ENCODE measurements at regions not wholly inside any gene's neighbourhood (a gene's known extent, or its start where the extent isn't known, plus 50 kb on each side); places are given as distances from the start of the nearest gene placed in this dataset.

DNA sequence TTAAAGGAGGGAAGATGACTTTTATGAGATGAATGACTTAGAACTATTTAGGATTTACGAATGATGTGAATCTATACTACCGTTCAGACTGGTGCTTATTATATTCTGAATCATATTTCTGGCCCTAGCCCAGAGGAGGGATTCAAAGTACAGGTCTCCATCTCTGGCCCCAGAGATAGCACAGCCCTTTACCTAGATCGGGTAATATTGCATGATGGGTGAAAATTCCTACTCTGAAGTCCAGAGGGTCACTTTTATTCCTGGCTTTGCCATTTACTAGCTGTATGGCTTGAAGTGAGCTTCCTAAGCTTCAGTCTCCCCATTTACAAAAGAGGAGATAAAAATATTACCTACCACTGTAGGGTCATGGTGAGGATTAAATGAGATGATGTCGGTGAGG is 135.8 kb upstream of the OSR1 start:
- Histone ChIP-seq H3K4me1 (no peaks in the 10 kb centered on the region), H3K4me3 (no peak overlapping the region), H3K27ac (no peak overlapping the region), H3K27me3 (replicated peaks in 1 of 7) (peaks cover 0 to 5% (median 0%) of the 10 kb centered on the region in 7 donors), H3K36me3 (no peaks in the 10 kb centered on the region), H3K9me3 (no peaks in the 10 kb centered on the region)
- intact Hi-C loops (cut with DNase I; ENCODE audit: low total_unique reads) = no loop called here
- no peak for DNase-seq
- TF ChIP-seq POLR2A (IDR thresholded peaks at IDR 0.05) = no peak
- no peak for TF ChIP-seq POLR2AphosphoS5 (IDR thresholded peaks at IDR 0.05)
- TF ChIP-seq, protein P1, sequence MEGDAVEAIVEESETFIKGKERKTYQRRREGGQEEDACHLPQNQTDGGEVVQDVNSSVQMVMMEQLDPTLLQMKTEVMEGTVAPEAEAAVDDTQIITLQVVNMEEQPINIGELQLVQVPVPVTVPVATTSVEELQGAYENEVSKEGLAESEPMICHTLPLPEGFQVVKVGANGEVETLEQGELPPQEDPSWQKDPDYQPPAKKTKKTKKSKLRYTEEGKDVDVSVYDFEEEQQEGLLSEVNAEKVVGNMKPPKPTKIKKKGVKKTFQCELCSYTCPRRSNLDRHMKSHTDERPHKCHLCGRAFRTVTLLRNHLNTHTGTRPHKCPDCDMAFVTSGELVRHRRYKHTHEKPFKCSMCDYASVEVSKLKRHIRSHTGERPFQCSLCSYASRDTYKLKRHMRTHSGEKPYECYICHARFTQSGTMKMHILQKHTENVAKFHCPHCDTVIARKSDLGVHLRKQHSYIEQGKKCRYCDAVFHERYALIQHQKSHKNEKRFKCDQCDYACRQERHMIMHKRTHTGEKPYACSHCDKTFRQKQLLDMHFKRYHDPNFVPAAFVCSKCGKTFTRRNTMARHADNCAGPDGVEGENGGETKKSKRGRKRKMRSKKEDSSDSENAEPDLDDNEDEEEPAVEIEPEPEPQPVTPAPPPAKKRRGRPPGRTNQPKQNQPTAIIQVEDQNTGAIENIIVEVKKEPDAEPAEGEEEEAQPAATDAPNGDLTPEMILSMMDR (IDR thresholded peaks at IDR 0.05 in 8 of 11, conservative IDR thresholded peaks at IDR 0.05 in 3 of 11) = no peak
- 79 to 89% (median 82%) methylated on average over 4 of the region's 4 CpGs for WGBS, 5 donors

DNA sequence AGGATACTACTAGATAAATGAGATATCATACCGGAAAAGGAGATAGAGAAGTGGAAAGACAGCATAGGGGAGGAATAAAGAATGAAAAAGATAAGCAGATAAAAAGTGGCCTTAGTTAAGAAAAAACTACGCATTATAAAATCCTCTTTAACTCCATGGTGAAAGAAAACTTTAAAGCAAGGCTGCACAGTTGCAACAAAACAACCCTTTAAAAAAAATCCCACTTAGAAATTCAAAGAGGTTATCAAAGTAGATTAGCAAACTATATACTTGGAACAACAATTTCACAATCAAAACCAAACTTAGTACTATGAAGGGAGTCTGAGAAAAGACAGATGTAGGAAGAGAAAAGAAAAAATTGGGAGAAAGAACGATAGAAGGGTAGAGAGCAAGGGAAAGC is 133.4 kb upstream of the OSR1 start:
- Histone ChIP-seq H3K27me3 (replicated peaks in 1 of 7) (peaks cover 0 to 5% (median 0%) of the 10 kb centered on the region in 7 donors), H3K4me3 (no peak overlapping the region), H3K9me3 (no peaks in the 10 kb centered on the region), H3K36me3 (no peaks in the 10 kb centered on the region), H3K27ac (no peak overlapping the region), H3K4me1 (no peaks in the 10 kb centered on the region)
- WGBS, 5 donors = 68 to 82% (median 73%) methylated on average over 3 of the region's 3 CpGs
- TF ChIP-seq, protein P1 (IDR thresholded peaks at IDR 0.05 in 8 of 11, conservative IDR thresholded peaks at IDR 0.05 in 3 of 11) = no peak
- TF ChIP-seq POLR2AphosphoS5 (IDR thresholded peaks at IDR 0.05) = no peak
- no peak for TF ChIP-seq POLR2A (IDR thresholded peaks at IDR 0.05)
- intact Hi-C loops (cut with DNase I; ENCODE audit: low total_unique reads) = no loop called here
- no peak for DNase-seq

DNA sequence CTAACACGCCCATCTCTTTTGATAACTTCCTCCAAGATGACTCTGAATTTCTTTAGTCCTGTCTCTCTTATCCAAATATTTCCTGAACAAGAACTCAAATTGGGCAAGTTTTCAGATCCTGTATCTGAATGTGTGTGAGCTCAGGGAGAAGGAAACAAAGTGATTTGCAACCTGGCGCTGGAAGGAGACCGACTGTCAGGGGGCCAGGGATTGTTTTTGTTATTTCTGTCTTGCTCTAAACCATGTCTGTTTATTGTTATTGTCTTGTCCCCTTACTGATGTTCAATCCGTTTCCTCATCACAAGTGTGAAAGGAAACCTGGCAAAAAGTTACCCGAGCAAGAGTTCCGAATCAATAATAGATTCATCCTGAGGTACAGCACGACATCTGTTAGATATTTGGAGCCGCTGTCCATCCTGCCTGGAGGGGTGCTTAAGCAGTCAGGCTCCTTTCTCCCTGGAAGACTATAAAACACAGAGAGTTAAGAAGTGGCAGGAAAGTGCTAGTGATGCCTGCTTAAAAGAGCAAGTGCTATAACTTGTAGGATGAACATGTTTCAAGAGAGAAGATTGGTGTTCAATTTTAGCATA is 132.5 kb upstream of the OSR1 start:
- intact Hi-C loops (cut with DNase I; ENCODE audit: low total_unique reads) = no loop called here
- WGBS, 5 donors = 35 to 51% (median 41%) methylated on average over 8 of the region's 8 CpGs
- DNase-seq = no peak
- Histone ChIP-seq H3K36me3 (no peaks in the 10 kb centered on the region), H3K4me3 (no peak overlapping the region), H3K4me1 (no peaks in the 10 kb centered on the region), H3K27me3 (replicated peaks in 1 of 7) (peaks cover 0 to 5% (median 0%) of the 10 kb centered on the region in 7 donors), H3K27ac (no peak overlapping the region), H3K9me3 (no peaks in the 10 kb centered on the region)
- no peak for TF ChIP-seq POLR2A (IDR thresholded peaks at IDR 0.05)
- no peak for TF ChIP-seq POLR2AphosphoS5 (IDR thresholded peaks at IDR 0.05)
- TF ChIP-seq, protein P1 (IDR thresholded peaks at IDR 0.05 in 8 of 11, conservative IDR thresholded peaks at IDR 0.05 in 3 of 11) = no peak

DNA sequence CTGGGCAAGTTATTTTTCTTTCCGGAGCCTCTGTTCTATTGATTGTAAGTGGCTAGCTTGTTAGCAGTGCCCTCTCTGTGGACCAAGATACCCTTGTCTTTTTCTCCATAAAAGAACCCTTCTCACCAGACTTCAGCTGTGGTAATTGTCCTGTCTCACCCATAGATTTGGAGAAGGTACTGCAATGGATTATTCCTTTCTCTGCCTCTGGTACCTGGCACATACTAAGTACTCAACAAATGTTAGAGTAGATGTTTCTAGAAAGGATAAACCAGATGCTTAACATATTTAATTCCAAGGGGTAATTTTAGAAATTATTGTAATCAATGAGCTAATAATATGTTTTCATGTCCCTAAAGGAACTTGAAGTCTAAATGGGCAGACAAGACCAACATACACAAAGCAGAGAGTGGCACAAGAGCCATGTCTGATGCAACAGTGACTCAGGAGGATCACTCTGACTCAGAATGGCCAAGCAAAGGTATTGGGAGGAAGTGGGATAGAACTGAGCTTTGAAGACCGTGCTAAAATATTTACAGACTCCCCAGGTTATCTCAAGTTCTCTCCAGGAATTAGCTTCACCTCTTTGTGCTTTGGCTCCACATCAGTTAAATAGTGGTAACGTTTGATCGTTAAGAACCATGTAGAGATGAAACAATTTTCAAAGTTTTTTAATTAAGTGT is 129.7 kb upstream of the OSR1 start:
- Histone ChIP-seq H3K4me1 (no peaks in the 10 kb centered on the region), H3K4me3 (no peak overlapping the region), H3K27me3 (replicated peaks in 1 of 7) (peaks cover 0 to 5% (median 0%) of the 10 kb centered on the region in 7 donors), H3K9me3 (no peaks in the 10 kb centered on the region), H3K27ac (no peak overlapping the region), H3K36me3 (no peaks in the 10 kb centered on the region)
- TF ChIP-seq, protein P1 (IDR thresholded peaks at IDR 0.05 in 8 of 11, conservative IDR thresholded peaks at IDR 0.05 in 3 of 11) = no peak
- TF ChIP-seq POLR2A (IDR thresholded peaks at IDR 0.05) (no peak), POLR2AphosphoS5 (IDR thresholded peaks at IDR 0.05) (no peak)
- intact Hi-C loops (cut with DNase I; ENCODE audit: low total_unique reads) = no loop called here
- no peak for DNase-seq
- 78 to 86% (median 83%) methylated on average over 4 of the region's 4 CpGs for WGBS, 5 donors
